HG02759 (cell line): ENCODE measurements at regions not wholly inside any gene's neighbourhood (a gene's known extent, or its start where the extent isn't known, plus 50 kb on each side); places are given as distances from the start of the nearest gene placed in this dataset.
A peak's percentile ranks its signal among the peaks of the same experiment; 100 is the strongest.

Experiments used
- ATAC-seq: cut with Tn5 transposase; IDR thresholded peaks from one replicate; pipeline ENCODE4 v1.9.1; 2021; ENCODE audit warnings: mild to moderate bottlenecking, moderate library complexity; ENCODE audit not compliant: unreplicated experiment

- ATAC-seq, result no peak
These were observed 98.6 kb downstream of the FHDC1 start for GRCh38 chr4:153034681-153035080.

DNA sequence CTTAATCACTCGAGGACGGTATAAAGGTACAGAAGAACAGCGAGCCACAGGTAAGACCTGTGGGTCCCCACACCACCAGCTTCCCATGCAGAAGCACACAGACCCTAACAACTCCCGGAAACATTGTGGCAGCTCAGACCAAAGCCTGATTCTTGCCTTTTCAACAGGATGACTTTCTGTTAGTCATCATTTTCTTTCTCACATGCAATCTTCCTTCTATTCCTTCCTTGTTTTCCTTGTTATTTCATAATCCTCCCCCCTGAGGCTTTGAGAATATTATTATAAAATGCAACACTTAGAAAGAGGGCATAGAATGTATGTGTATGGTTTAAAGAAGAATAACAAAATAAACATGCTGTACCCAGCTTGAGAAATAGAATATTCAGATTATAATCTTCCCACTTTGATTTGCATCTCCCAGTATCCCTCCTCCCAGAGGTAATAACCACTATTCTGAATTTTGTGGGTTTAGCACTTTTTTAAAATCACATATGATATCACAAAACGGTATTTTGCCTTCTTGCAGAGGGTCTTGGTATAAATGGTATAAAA lies 100.9 kb downstream of the FHDC1 start:
- no peak for ATAC-seq

DNA sequence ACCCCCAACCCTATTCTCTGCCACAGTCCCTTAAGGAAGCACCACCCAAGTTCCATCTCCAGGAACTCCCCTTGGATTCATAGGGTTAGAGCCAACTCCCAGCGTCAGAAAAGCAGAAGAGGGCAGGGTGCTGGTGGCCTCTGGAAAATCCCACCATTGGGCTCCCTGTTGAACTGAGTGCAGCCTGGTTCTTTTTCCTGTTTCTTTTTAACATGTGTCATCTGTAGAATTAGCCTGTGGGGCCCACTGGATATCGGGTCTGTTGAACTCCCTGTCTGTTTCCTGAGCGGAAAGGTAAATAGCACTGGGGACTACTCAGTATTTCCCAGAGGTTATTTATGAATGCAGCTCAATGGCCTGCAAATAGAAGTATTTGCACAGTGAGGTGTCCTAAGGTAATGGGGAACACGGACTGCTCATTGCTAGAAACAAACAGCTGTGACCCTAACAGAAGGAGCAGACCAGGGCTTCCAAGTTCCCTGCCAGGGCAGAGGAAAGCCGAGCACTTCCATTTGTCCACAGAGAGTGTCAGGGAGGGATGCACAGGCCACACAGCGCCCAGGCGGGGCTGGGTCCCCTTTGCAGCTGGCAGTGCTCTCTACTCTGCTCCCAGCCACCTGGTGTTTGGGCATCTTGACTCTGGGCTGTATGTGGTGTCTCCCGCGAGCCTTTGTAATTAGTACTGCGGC lies 102.6 kb downstream of the FHDC1 start:
- no peak for ATAC-seq

- ATAC-seq, result no peak
These were observed 103.5 kb downstream of the FHDC1 start for GRCh38 chr4:153039542-153040185.

GRCh38 chr4:153040677-153041076 lies 104.6 kb downstream of the FHDC1 start:
- ATAC-seq, result no peak

DNA sequence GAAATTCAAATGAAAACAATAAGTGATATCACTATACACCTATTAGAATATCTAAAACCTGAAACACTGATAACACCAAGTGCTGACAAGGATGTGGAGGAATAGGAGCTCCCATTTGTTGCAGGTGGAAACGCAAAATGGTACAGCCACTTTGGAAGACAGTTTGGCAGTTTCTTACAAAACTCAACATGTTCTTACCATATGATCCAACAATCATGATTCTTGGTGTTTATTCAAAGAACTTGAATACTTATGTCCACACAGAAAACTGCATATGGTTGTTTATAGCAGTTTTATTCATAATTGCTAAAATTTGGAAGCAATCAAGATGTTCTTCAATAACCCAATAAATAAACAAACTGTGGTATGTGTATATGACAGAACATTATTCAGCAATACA lies 107.9 kb downstream of the FHDC1 start:
- no peak for ATAC-seq

- peak; percentile 59 for ATAC-seq
These were observed 109.2 kb downstream of the FHDC1 start for GRCh38 chr4:153045111-153045982.

- ATAC-seq, result no peak
These were observed 122.5 kb downstream of the FHDC1 start for GRCh38 chr4:153058671-153059060.

DNA sequence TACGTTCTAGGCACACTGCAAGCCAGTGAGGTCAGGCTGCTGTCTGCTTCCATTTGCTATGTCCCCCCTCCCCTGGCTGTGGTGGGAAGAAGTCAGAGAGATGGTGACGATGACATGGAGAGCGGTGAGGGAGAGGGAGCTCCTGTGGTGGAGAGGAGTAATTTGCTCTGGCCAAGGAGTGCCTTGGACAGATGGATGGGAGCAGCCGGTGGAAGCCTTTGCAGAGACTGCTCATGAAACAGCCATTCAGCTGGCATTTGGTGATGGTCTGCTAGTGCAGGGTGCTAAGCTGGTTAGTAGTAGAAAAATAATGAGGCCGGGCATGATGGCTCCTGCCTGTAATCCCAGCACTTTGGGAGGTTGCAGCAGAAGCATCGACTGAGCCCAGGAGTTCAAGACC lies 124.1 kb downstream of the FHDC1 start:
- ATAC-seq, result no peak

DNA sequence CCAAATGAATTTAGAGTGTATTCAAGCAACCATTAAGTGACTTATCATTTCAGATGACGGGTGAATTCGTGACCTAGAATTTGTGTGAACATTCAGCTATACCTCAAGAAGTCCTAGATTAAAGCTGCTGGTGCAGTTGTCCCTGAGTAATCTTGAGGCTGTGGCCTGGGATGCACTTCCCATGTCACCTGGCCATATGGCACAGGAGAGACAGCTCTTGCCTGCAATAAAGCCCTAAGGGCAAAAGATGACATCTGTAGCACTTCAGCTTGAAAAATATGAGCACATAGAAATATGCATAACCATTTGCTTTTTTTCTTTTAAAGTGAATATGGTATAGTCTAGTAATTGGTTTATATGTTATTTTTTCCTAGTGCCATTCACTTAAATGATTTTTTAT lies 125.8 kb downstream of the FHDC1 start:
- no peak for ATAC-seq

DNA sequence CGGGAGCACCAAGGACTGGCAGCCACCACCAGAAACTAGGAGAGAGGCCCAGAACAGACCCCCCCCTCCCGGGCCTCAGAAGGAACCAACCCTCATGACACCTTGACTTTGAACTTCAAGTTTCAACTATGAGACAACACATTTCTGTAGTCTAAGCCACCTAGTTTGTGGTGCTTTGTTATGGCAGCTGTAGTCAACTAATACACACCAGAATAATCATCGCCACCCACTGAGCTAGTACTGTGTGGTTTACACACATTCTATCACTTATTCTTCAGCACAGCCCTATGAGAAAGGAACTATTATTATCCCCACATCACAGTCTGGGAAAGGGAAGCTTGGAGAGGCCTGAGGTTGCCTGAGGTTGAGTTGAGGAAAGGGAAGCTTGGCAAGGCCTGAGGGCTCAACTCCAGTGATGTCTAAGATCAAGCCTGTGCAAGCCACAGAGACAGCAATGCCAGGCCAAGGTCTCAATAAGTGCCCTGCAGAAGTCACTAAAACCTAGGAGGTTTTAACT lies 126.6 kb downstream of the FHDC1 start:
- ATAC-seq, result no peak

- ATAC-seq, result no peak
These were observed 127.4 kb downstream of the FHDC1 start for GRCh38 chr4:153063490-153063889.

- ATAC-seq, result no peak
These were observed 128.4 kb downstream of the FHDC1 start for GRCh38 chr4:153064571-153064970.

GRCh38 chr4:153065276-153065675 lies 129.2 kb downstream of the FHDC1 start:
- ATAC-seq, result no peak

GRCh38 chr4:153067376-153067775 lies 131.3 kb downstream of the FHDC1 start:
- no peak for ATAC-seq

- no peak for ATAC-seq
These were observed 132.6 kb downstream of the FHDC1 start for GRCh38 chr4:153068751-153069150.

DNA sequence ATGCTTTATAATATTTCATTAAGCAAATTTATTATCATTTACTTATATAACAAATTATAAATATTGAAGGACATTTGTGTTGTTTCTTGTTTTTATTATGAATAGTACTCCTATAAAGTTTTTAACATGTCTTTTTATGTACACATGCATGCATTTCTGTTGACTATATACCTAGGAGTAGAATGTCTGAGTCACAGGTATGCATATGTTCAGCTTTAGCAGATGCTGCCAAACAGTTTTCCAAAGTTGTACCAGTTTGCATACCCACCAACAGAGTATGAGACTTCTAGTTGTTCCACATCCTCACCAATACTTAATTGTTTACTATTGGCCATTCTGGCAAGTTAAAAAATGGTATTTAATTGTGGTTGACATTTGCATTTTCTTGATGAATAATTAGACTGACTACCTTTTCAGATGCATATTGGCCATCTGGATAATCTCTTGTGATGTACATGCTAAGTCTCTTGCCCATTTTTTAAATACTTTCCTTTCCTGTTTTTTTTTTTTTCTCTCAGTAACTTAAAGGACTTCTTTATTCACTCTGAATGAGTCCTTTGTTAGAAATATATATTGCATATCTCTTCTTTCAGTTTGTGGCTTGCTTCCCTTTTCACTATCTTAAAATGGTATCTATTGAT lies 132.2 kb upstream of the TRIM2 start:
- no peak for ATAC-seq

DNA sequence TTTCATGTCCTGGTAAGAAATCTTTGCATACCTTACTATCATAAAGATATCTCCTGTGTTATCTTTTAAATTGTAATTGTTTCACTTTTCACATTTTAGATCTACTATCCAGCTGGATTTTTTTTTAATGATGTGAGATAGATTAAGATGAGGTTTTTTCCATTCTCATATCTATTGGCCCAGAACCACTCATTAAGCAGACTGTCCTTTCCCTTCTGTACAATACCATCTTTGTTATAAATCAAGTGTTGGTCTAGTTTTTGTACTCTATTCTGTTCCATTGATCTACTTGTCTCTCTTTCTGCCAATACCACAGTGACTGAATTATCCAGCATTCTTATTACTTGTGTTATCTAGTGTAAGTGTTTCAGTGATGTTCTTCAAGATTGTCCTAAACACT lies 131.6 kb upstream of the TRIM2 start:
- no peak for ATAC-seq

DNA sequence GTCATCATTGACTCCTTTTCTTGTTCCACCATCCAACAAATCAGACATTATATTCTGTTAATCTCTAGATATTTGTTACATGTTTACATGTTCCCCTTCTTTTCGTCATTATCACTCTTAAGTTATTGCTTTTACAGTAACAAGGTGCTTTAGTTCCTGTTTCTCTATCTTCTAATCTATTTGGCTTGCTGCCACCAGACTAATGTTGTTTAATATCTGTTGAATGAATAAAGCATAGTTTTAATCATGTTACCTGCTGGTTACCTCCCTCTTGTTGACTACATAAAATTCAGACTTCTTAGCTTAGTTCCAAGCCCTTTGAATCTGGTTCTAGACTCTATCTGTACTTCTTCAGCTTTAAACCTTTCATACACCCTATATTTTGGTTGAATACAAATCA lies 129.8 kb upstream of the TRIM2 start:
- no peak for ATAC-seq

GRCh38 chr4:153074936-153075630 lies 129.2 kb upstream of the TRIM2 start:
- no peak for ATAC-seq
